HTR-8/SVneo (cell line): ENCODE measurements at regions not wholly inside any gene's neighbourhood (a gene's known extent, or its start where the extent isn't known, plus 50 kb on each side); places are given as distances from the start of the nearest gene placed in this dataset.

Source experiments
- DNase-seq: peaks from one replicate; pipeline ENCODE4 v3.0.0; 2011; ENCODE audit warnings: low spot score, mixed read lengths; ENCODE audit not compliant: insufficient read length
- FAIRE-seq: peaks from 2 replicates; lab custom pipeline; 2011; peaks lifted over from hg19 to GRCh38; lab: Jason Lieb, UNC

DNA sequence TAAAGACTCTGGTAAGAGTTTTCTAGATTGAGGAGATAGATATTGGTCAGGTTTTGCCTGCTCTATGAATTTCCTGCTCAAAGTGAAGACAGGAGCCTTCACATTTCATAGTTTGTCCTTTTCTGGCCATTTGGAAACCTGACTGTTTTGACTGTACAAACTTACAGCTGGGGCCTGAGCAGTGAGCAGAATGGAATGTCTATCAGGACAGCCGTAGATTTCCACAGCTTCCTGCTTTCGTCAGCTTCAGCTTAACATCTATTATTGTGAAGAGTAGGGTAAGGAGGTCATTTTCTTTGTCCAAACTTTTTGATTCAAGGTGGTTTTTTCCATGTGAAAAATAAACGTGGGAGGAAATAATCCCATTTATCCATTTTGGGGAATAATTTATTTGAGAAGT is 124.3 kb upstream of the DIPK2B start:
- DNase-seq (no peak), FAIRE-seq (no peak)

DNA sequence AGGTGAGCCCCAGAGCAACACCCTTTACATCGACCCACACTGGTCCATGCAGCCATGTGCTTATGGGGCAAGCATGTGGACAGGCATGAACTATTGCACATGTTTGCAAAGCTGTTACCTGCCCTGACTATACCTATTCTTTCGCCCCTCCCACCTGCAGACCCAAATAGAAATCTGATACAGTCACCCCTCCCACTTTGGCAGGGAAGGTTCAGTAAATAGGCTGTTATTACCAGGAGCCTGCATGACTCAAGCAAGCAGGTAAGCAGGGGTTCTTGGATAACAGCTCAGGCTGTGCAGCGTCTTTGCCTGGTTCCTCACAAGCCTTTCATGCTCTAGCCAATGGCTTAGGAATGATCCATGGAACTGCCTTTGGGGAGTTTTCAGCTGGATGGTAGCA is 122.7 kb upstream of the DIPK2B start:
- no peak for DNase-seq
- no peak for FAIRE-seq

DNA sequence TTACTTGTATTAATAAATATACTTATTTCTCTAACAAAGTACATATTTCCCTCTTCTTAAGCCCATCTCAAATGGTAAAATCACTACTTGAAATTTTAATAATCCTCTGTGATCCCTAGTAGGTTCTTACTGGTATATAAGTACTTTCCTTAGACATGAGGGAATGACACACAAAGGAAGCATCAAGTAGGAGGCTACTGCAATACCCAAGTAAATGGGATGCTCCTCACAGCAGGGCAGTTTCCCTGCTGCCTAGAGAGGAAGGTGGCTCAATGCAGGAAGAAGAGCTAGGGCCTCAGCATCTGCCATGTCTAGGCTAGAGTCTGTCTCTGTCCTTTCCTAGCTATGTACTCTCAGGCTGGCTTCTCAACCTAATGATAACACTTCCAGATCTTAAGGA is 122.1 kb upstream of the DIPK2B start:
- DNase-seq, result no peak
- no peak for FAIRE-seq

DNA sequence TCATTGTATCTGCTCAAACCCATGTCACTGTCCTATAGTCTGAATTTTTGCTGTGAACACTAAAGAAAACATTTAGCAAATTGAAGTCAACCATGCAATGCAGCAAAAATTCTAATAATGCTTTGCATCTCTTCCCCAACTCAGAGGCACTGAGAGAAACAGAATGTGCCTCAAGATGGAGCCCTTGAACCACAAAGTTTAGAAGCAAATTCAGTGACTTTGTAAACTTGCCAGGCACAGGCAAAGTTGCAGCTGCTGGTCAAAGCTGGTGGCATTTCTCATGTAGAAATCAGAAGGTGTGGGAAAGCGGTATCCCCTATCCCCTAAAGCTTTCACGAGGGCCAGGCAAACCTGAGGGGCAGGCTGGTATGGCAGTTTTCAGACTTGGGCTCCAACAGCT is 121.7 kb upstream of the DIPK2B start:
- FAIRE-seq, result no peak

DNA sequence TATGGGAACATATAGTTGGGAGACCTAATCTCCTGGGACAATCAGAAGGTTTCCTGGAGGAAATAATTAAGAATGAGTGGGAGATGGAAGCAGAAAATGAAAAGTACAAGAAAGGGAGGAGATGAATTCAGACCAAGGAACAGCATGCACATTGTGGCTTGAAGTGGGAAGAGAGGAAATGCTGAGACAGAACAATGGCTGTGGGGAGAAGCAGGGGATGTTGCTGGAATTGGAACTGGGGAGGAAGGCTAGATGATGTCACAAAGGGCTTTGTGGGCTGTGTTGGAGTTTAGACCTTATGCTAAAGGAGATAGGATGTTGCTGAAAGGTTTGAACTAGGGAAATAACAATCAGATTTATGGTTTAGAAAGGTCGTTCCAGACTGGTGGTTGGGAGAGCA is 119.5 kb upstream of the DIPK2B start:
- no peak for FAIRE-seq

More for the DNA sequence above, 121.7 kb upstream of the DIPK2B start:
- DNase-seq, result peak; percentile 27

DNA sequence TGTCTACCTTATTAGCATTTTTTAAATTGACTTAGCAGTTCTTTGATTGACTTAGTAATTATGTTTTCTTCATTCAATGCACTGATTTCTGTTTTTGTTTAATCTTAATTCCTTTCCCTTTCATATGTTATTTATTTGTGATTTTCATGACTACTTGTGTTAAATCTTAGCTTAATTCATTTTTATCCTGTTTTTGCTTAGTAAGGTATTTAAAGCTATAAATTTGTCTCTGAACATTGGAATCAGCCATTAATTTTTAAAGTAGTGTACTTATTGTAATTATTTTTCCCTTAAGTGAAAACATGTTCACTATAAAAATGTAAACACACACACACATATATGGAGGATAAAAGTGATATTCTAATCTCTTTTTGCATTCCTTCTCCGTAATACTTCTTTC is 109.1 kb upstream of the DIPK2B start:
- FAIRE-seq (no peak), DNase-seq (no peak)

More for the DNA sequence above, 119.5 kb upstream of the DIPK2B start:
- no peak for DNase-seq

DNA sequence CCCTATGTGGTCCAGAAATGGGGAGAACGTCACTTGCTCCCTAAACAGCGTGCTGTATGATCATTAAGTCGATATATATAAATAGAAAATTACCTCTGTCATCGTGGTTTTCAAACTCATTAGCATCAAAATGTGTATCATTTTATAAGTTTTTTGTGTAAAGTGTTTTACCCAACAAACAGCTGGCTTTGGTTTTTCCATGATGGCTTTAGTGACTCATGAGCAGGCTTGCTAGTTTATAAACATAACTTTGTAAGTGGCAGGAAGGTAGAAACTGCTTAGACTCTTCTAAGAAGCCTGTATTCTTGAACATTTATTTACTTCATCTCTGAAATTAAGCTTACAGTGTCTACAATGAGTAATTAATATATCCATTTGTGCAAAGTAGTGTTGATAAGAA is 108.4 kb upstream of the DIPK2B start:
- FAIRE-seq, result no peak
- no peak for DNase-seq

DNA sequence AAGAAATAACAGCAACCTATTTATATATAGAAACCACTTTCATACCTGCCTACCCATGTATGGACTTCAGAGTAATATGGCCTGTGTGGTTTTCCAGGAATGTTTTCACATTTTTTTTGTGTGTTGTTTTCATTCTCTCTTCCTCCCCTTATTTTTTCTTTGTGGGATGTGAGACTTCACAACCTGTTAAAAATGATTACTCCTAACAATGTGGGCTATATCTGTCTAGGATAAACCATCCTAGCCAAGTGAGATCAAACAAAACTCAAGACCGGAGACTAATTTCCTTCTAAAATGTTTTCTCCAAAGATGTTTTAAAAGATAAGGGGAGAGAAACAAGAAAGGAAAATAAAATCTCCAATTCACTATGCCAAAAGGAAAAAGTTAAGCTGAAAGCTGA is 106.1 kb upstream of the DIPK2B start:
- DNase-seq, result no peak
- no peak for FAIRE-seq

DNA sequence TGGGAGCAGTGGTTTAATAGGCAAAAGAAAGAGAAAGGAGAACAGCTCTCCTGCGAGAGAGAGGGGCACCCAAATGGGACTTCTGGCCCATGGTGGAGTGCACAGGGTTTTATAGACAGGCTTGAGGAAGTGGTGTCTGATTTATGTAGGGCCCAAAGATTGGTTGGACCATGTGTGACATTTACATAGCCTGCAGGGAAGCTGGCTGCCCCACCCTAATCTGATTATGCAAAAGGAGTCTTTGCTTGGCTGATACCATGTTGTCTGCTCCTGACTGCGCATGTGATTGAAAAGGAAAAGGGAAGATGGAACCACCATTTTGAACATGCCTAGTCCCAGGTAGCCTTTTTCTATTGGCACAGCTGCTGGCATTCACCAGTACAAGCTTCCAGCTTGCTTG is 100.0 kb upstream of the DIPK2B start:
- no peak for FAIRE-seq
- DNase-seq, result no peak

DNA sequence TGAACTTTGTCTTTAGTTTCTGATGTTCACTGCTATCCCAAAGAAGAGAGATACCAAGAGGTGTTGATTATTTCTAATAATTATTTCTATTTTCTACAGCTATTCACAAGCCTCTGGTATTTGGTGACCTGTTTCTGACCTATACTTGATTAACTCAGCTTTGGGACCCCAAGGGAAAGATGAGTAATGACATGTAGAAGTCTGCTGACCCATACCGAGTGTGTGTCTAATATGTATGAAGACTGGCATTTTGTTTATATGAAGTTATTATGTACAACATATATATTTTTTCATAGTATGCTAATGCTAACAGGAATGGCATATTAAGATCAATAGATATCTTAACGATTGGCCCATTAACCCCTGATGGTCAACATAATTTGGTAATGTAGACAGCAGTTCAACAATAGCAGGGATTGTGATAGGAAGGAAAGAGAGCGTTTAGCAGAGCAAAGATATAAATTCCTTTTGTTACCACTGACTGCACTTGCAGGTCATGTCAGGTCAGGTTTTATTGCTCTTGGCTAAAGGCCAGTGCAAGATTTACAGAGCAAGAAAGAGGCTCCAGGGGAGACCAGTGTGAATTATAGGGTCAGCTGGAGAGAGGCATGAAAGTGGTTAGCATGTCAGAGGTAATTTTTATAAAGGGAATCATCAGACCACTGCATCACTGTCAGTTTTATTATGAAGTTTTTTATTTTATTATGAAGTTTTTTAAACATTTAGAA is 94.7 kb upstream of the DIPK2B start:
- FAIRE-seq, result no peak
- DNase-seq, result peak; percentile 22

DNA sequence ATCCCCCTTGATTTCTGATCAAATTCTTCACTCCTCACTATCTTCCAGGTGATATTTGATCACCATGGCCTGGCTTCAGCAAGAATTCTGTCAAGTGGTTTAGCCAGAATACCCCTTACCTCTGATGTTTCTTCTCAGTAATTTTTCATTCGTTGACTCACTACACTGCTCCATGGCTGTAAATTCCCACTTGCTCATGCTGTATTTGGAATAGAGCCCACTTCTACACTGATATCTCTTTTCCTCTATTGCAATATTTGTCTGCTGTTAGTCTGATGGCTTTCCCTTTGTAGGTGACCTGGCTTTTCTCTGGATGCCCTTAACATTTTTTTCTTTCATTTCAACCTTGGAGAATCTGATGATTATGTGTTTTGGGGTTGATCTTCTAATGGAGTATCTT is 73.9 kb upstream of the DIPK2B start:
- FAIRE-seq (no peak), DNase-seq (no peak)

DNA sequence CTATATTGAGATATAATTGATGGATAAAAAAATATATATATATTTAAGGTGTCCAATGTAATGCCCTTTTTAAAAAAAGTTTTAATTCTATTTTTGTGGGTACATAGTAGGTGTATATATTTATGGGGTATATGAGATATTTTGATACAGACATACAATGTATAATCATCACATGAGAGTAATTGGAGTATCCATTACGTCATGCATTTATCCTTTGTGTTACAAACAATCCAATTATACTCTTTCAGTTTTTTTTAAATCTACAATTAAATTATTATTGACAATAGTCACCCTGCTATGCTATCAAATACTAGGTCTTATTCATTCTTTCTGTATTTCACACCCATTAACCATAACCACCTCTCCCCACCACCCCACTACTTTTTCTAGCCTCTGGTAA is 66.3 kb upstream of the DIPK2B start:
- FAIRE-seq, result no peak

DNA sequence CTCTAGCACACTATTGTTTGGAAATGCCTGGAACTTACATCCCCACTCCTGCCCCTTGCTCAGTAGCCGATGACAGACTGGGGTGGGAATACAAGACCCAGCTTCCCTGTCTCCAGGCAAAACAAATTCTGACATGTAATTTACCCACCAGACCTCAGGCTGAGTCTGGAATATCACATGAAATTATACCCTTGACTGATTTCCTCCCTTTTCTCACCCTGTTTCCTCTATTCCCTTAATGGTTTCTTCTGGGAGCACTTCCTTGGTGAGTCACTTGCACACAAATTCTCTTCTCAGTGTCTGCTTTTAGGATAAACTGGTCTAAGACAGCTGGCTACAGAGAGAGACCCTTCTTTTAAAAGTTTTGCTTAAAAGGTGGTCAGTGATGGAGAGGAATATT is 65.8 kb upstream of the DIPK2B start:
- DNase-seq (no peak), FAIRE-seq (no peak)

More for the DNA sequence above, 66.3 kb upstream of the DIPK2B start:
- DNase-seq, result no peak

DNA sequence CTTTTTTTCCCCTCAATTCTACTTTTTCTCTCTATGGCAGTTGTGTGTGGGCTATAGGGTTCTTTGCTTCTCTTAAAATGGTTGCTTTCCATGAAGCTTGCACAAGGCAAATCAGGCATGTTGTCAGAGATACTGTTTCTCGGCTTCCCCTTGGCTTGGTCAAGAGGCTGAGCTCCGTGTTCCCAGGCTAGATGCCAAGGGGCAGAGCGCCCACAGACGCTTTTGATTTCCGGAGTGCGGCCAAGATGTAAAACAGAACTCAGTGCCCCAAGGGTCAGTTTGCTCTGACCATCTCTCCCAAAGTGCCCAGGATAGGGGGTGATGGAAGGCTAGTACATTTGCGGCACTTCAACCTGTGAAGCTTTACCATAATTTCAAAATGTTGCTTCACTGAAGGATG is 64.2 kb upstream of the DIPK2B start:
- FAIRE-seq (no peak), DNase-seq (no peak)

DNA sequence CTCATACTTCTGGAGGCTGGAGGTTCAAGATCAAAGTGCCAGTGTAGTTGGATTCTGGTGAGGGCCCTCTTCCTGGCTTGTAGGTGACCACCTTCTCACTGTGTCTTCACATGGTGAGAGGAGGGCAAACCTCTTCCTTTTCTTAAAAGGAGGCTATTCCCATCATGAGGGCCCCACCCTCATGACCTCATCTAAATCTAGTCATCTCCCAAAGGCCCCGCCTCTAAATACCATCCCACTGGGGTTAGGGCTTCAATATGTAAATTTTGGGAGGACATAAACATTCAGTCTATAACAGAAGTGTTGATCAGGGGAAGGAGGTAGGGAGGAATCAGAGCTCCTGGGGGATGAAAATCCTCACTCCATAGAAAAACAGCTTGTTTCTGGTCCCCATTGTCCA is 60.8 kb upstream of the DIPK2B start:
- FAIRE-seq (no peak), DNase-seq (no peak)

DNA sequence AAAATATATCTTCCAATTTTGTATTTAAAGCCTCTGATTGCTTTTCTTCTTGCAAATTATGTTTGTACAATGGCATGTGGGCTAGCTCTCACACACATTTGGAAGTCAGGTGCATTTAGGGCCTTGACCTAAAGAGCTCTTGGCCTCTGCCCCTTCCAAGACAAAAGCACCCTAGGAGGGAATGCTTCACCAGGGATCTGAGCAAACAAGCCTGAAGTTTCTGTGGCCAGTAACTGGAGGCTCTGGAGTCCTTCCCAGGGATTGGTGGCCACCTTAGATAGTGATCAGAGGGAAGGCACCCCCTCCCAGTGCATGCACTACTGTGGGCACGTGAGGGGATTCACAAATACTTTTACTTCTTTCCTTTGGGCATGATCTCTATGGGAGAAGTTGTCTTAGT is 60.3 kb upstream of the DIPK2B start:
- DNase-seq, result no peak

DNA sequence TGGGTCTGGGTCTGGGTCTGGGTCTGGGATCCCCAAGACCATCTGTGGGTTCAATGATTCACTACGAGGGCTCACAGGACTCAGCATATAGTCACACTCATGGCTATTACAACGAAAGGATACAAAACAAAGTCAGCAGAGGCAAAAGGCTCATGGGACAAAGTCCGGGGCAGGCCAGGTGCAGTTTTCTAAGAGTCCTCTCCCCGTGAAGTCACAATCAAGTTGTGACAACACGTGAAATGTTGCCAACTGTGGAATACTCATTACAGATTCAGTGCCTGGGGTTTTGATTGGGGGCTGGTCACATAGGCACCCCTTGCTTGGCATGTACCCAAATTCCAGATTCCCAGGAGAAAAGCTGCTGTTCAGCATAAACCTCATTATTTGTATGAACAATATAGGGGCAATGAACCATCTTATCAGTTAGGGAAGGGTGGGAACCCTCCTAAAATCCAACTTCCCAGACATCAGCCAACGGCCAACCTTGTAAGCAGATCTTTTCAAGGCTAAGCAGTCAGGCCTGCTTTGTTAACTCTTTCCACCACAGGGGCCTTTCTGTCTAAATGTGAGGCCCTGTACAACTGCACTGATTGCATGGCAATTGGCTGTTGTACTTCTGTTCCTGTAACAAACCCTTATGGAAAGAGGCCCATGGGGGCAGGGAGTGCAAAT is 58.2 kb upstream of the DIPK2B start:
- no peak for DNase-seq
- FAIRE-seq, result no peak

More for the DNA sequence above, 60.3 kb upstream of the DIPK2B start:
- FAIRE-seq, result no peak
